B cell (primary cell): ENCODE measurements at regions not wholly inside any gene's neighbourhood (a gene's known extent, or its start where the extent isn't known, plus 50 kb on each side); places are given as distances from the start of the nearest gene placed in this dataset.

Experiments used
- ATAC-seq: fragments of 200-7000 bp; cut with Tn5 transposase; one replicate; pipeline ENCODE4 v1.10.0; 2021; ENCODE audit warnings: low read depth, mild to moderate bottlenecking, moderate number of reproducible peaks, moderate library complexity
- CTCF ChIA-PET: fragments of 350-600 bp; sonication (Branson Sonifier 250); formaldehyde crosslinking; loops from one replicate; lab custom pipeline; 2021; ENCODE audit warnings: antibody characterized with exemption, inconsistent platforms; lab: Charles Lee
- POLR2A ChIA-PET: fragments of 350-600 bp; sonication (Branson Sonifier 250); formaldehyde crosslinking; loops from one replicate; lab custom pipeline; 2021; ENCODE audit warnings: antibody characterized with exemption; lab: Charles Lee
- DNase-seq: peaks from one replicate; pipeline ENCODE4 v3.0.0; 2013
- H2AFZ ChIP-seq: 2 replicates; pipeline ENCODE4 v1.6.1; 2012; ENCODE audit warnings: mild to moderate bottlenecking, low read depth, low read length; ENCODE audit not compliant: insufficient read depth, poor library complexity, severe bottlenecking
- H3K27ac ChIP-seq, 2 donors: 1 replicate in 1 of 2; 2 replicates in 1 of 2; pipeline ENCODE4 v1.5.1; 2012 to 2013; ENCODE audit warnings: low read length in 2 of 2, mild to moderate bottlenecking in 2 of 2, moderate library complexity in 1 of 2
- H3K27me3 ChIP-seq, 4 experiments: fragments of 200-600 bp in 1 of 4; sonication (generic) in 1 of 4; replicated peaks in 1 of 4; 1 replicate in 2 of 4; 2 replicates in 2 of 4; pipeline versions ENCODE4 v1.6.1 to v1.7.0; 2013 to 2016; ENCODE audit warnings: low read length in 3 of 4, mild to moderate bottlenecking in 2 of 4, mixed read lengths in 1 of 4, moderate library complexity in 1 of 4; ENCODE audit not compliant: insufficient read depth in 4 of 4, control insufficient read depth in 3 of 4; ENCODE audit errors: control extremely low read depth in 1 of 4
- H3K36me3 ChIP-seq, 2 experiments: replicated peaks in 1 of 2; 1 replicate in 1 of 2; 2 replicates in 1 of 2; pipeline versions ENCODE4 v1.6.1 to v1.7.1; 2013; ENCODE audit warnings: low read length in 1 of 2; ENCODE audit not compliant: insufficient read depth in 2 of 2, control insufficient read depth in 1 of 2; ENCODE audit errors: control extremely low read depth in 1 of 2, extremely low read depth in 1 of 2
- H3K4me1 ChIP-seq, 2 donors: fragments of 200-600 bp in 1 of 2; sonication (generic) in 1 of 2; 1 replicate in 1 of 2; 2 replicates in 1 of 2; pipeline versions ENCODE4 v1.5.1 to v1.6.1; 2013 to 2017; ENCODE audit warnings: low read length in 2 of 2; ENCODE audit not compliant: control insufficient read depth in 2 of 2, insufficient read depth in 2 of 2
- H3K4me2 ChIP-seq: replicated peaks from 2 replicates; pipeline ENCODE3; 2012; ENCODE audit warnings: mild to moderate bottlenecking, low read depth, low read length; ENCODE audit not compliant: poor library complexity, severe bottlenecking
- H3K4me3 ChIP-seq, 5 experiments: fragments of 200-600 bp in 1 of 5; sonication (generic) in 1 of 5; 1 replicate in 3 of 5; 2 replicates in 2 of 5; pipeline versions ENCODE4 v1.5.1 to v1.7.0; 2011 to 2016; ENCODE audit warnings: low read length in 4 of 5, mild to moderate bottlenecking in 4 of 5, low read depth in 2 of 5, control low read depth in 1 of 5, moderate library complexity in 1 of 5; ENCODE audit not compliant: insufficient read depth in 1 of 5; ENCODE audit errors: control extremely low read depth in 1 of 5, extremely low read depth in 1 of 5
- H3K79me2 ChIP-seq: fragments of 200-600 bp; sonication (generic); one replicate; pipeline ENCODE4 v1.6.0; 2016; ENCODE audit warnings: low read length; ENCODE audit not compliant: control insufficient read depth, insufficient read depth
- H3K9ac ChIP-seq: fragments of 200-600 bp; sonication (generic); 2 replicates; pipeline ENCODE4 v1.6.1; 2017; ENCODE audit warnings: mild to moderate bottlenecking, low read length, moderate library complexity
- H3K9me3 ChIP-seq, 3 donors: one replicate each; pipeline versions ENCODE4 v1.6.1 to v1.7.1; 2013; ENCODE audit warnings: low read length in 2 of 3; ENCODE audit not compliant: control insufficient read depth in 2 of 3, insufficient read depth in 1 of 3; ENCODE audit errors: control extremely low read depth in 1 of 3
- H4K20me1 ChIP-seq: 2 replicates; pipeline ENCODE4 v1.6.0; 2012; ENCODE audit warnings: mild to moderate bottlenecking, low read length; ENCODE audit not compliant: insufficient read depth, control insufficient read depth, poor library complexity, severe bottlenecking
- H3K27ac Mint-ChIP-seq: one replicate; pipeline ENCODE4 v1.8.0; 2021; ENCODE audit warnings: mixed read lengths
- H3K27me3 Mint-ChIP-seq: one replicate; pipeline ENCODE4 v1.8.0; 2021; ENCODE audit warnings: mixed read lengths
- H3K4me1 Mint-ChIP-seq: one replicate; pipeline ENCODE4 v1.8.0; 2021; ENCODE audit warnings: mixed read lengths
- H3K4me3 Mint-ChIP-seq: one replicate; pipeline ENCODE4 v1.8.0; 2021; ENCODE audit warnings: mixed read lengths
- H3K9me3 Mint-ChIP-seq: one replicate; pipeline ENCODE4 v1.8.0; 2022; ENCODE audit warnings: mixed read lengths; ENCODE audit not compliant: insufficient read depth
- EZH2 ChIP-seq: IDR thresholded peaks from 2 replicates; pipeline ENCODE4 v1.6.1; 2012; ENCODE audit warnings: borderline replicate concordance, low read depth, mild to moderate bottlenecking, moderate library complexity, low read length; ENCODE audit not compliant: insufficient read depth, poor library complexity, severe bottlenecking
- WGBS: methylation state at CpG from one replicate; pipeline ENCODE4 v1.1.5; 2013; ENCODE audit warnings: missing lambda C conversion rate; ENCODE audit not compliant: insufficient coverage; 5-methylcytosine and 5-hydroxymethylcytosine counted together
- intact Hi-C: fragments of 100-400 bp; cut with micrococcal nuclease; formaldehyde crosslinking; loops from one replicate; pipeline ENCODE4 v1.10.0; 2022
- TF ChIP-seq, protein P1 (sequence below): fragments of 200-600 bp; IDR thresholded peaks from one replicate; pipeline ENCODE4 v1.8.0; 2022; ENCODE audit warnings: antibody characterized with exemption, mild to moderate bottlenecking

DNA sequence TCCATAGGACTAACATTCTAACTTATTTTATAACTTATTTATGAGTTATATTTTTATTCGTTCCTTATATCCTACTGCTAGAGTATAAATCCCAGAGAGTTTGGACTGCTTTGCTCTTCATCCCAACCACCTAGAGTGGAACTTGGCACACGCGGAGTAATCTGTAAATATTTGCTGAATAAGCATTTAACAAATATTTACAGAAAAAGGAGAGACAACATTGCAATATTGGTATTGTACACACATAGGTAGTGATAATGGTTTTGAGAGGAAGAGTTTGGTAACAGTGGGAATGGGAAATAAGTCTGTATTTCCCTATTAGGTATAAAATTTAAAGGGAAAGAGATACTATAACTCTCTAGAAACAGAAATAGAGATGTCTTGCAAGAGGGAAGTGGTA lies 634.8 kb upstream of the CITED2 start:
- Mint-ChIP-seq H3K9me3 (peaks cover 3% of the 10 kb centered on the region), H3K27me3 (peaks cover 6% of the 10 kb centered on the region), H3K4me3 (no peak overlapping the region), H3K4me1 (peaks cover 4% of the 10 kb centered on the region), H3K27ac (no peak overlapping the region)
- Histone ChIP-seq H3K4me2 (no peak overlapping the region), H3K27me3 (no peaks in the 10 kb centered on the region), H2AFZ (no peak overlapping the region), H3K27ac (no peak overlapping the region), H3K4me3 (no peak overlapping the region), H3K9ac (no peak overlapping the region), H3K9me3 (no peaks in the 10 kb centered on the region), H3K4me1 (no peaks in the 10 kb centered on the region), H3K36me3 (no peaks in the 10 kb centered on the region), H4K20me1 (no peaks in the 10 kb centered on the region), H3K79me2 (no peaks in the 10 kb centered on the region)
- ATAC-seq: no peak
- ChIA-PET CTCF (no interaction called here), POLR2A (no interaction called here)
- intact Hi-C loops: no loop called here
- TF ChIP-seq EZH2: no peak
- no peak for DNase-seq
- no CpG with 5 or more reads among the region's 3 CpGs for WGBS

GRCh38 chr6:140007525-140007924 lies 633.1 kb upstream of the CITED2 start:
- H3K36me3 ChIP-seq: no peaks in the 10 kb centered on the region
- H3K9ac ChIP-seq: no peak overlapping the region
- H3K4me2 ChIP-seq: no peak overlapping the region
- Mint-ChIP-seq H3K4me3 (no peak overlapping the region), H3K9me3 (peaks cover 3% of the 10 kb centered on the region), H3K27me3 (peaks cover 6% of the 10 kb centered on the region), H3K4me1 (peaks cover 4% of the 10 kb centered on the region), H3K27ac (no peak overlapping the region)
- H3K4me1 ChIP-seq: no peaks in the 10 kb centered on the region
- no peaks in the 10 kb centered on the region for H3K79me2 ChIP-seq
- no peak for ATAC-seq
- H3K9me3 ChIP-seq: no peaks in the 10 kb centered on the region
- CTCF ChIA-PET: no interaction called here
- TF ChIP-seq EZH2: no peak
- TF ChIP-seq, protein P1, sequence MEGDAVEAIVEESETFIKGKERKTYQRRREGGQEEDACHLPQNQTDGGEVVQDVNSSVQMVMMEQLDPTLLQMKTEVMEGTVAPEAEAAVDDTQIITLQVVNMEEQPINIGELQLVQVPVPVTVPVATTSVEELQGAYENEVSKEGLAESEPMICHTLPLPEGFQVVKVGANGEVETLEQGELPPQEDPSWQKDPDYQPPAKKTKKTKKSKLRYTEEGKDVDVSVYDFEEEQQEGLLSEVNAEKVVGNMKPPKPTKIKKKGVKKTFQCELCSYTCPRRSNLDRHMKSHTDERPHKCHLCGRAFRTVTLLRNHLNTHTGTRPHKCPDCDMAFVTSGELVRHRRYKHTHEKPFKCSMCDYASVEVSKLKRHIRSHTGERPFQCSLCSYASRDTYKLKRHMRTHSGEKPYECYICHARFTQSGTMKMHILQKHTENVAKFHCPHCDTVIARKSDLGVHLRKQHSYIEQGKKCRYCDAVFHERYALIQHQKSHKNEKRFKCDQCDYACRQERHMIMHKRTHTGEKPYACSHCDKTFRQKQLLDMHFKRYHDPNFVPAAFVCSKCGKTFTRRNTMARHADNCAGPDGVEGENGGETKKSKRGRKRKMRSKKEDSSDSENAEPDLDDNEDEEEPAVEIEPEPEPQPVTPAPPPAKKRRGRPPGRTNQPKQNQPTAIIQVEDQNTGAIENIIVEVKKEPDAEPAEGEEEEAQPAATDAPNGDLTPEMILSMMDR: no peak
- POLR2A ChIA-PET: no interaction called here
- no peak overlapping the region for H3K27ac ChIP-seq
- H4K20me1 ChIP-seq: no peaks in the 10 kb centered on the region
- H3K4me3 ChIP-seq: no peak overlapping the region
- intact Hi-C loops: no loop called here
- H2AFZ ChIP-seq: no peak overlapping the region
- no peak for DNase-seq
- H3K27me3 ChIP-seq: no peaks in the 10 kb centered on the region
- no CpG with 5 or more reads among the region's 4 CpGs for WGBS
